ENCODE measurements at regions not wholly inside any gene's neighbourhood (a gene's known extent, or its start where the extent isn't known, plus 50 kb on each side); places are given as distances from the start of the nearest gene placed in this dataset.

GRCh38 chr16:52906281-52906680 is 146.4 kb downstream of the CHD9NB start:
- no peak for DNase-seq
- H3K4me1 ChIP-seq, result no peaks in the 10 kb centered on the region
- 50 to 65% methylated on average over 3 of the region's 3 CpGs for WGBS, 2 donors
- no peaks in the 10 kb centered on the region for H3K27me3 ChIP-seq
- H3K4me3 ChIP-seq (replicated peaks in 1 of 3), result no peak overlapping the region
- intact Hi-C loops (cut with DNase I), result no loop called here
- H3K36me3 ChIP-seq, result no peaks in the 10 kb centered on the region
- no peak overlapping the region for H3K27ac ChIP-seq
- H3K9me3 ChIP-seq, result no peaks in the 10 kb centered on the region
- TF ChIP-seq, protein P1, sequence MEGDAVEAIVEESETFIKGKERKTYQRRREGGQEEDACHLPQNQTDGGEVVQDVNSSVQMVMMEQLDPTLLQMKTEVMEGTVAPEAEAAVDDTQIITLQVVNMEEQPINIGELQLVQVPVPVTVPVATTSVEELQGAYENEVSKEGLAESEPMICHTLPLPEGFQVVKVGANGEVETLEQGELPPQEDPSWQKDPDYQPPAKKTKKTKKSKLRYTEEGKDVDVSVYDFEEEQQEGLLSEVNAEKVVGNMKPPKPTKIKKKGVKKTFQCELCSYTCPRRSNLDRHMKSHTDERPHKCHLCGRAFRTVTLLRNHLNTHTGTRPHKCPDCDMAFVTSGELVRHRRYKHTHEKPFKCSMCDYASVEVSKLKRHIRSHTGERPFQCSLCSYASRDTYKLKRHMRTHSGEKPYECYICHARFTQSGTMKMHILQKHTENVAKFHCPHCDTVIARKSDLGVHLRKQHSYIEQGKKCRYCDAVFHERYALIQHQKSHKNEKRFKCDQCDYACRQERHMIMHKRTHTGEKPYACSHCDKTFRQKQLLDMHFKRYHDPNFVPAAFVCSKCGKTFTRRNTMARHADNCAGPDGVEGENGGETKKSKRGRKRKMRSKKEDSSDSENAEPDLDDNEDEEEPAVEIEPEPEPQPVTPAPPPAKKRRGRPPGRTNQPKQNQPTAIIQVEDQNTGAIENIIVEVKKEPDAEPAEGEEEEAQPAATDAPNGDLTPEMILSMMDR (IDR thresholded peaks at IDR 0.05), result no peak

DNA sequence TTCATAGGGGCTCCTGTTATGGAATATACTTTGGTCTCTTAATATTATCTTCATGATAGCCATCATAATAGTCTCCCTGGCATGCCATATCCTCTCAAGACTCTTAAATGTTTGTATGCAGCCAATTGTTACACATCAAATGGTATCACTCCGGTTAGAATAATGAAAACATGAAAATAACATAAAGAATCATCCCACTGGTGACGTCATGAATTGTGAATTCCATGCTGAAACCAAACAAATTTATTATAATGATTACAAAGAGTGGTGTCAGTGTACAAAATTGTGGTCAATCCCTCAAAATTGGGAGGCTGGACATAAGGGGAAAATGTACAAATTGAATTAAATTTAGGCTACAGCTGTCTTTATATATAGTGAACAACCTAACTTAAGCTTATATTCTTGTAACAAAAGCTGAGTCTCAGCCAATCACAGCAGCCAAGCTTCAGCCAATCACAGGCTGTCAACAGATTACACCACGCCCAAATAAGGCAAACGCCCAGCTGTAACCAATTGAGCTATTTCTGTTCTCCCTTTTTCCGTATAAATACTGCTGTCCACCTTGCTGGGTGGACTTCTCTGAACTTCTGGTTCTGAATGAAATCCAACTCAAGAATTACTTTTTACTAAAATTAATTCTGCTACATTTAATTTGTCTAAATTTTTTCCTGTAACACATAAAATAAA is 156.1 kb downstream of the CHD9NB start:
- DNase-seq, result no peak
- Histone ChIP-seq H3K36me3 (no peaks in the 10 kb centered on the region), H3K4me3 (replicated peaks in 1 of 3) (no peak overlapping the region), H3K4me1 (no peaks in the 10 kb centered on the region), H3K27me3 (no peaks in the 10 kb centered on the region), H3K9me3 (no peaks in the 10 kb centered on the region), H3K27ac (no peak overlapping the region)
- TF ChIP-seq POLR2A (IDR thresholded peaks at IDR 0.05), result no peak
- TF ChIP-seq, protein P1 (IDR thresholded peaks at IDR 0.05), result no peak
- WGBS, 2 donors, result 86 to 88% methylated on average over 5 of the region's 5 CpGs
- intact Hi-C loops (cut with DNase I), result no loop called here

DNA sequence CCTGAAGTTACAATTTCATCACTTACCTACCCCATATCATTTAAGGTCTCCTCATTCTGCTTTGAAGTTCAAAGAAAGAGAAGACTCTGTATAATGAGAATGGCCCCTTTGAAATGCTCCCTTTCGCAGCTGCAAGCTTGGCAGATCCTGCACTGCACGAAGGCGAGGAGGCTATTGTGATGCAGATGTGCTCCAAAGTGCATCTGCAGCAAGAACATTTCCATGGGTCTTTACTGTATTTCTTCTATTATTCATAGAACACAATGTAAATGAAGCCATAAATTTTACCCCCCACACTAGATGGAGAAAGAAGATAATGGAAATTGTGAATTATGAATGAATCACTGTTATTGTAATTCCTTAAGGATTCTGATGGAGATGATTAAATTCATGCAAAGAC is 178.7 kb downstream of the CHD9NB start:
- DNase-seq, result no peak
- no peaks in the 10 kb centered on the region for H3K27me3 ChIP-seq
- intact Hi-C loops (cut with DNase I), result no loop called here
- H3K4me1 ChIP-seq, result no peaks in the 10 kb centered on the region
- H3K4me3 ChIP-seq (replicated peaks in 1 of 3), result no peak overlapping the region
- TF ChIP-seq, protein P1 (IDR thresholded peaks at IDR 0.05), result no peak
- no peak for TF ChIP-seq POLR2A (IDR thresholded peaks at IDR 0.05)
- H3K27ac ChIP-seq, result no peak overlapping the region
- H3K9me3 ChIP-seq, result no peaks in the 10 kb centered on the region
- H3K36me3 ChIP-seq, result no peaks in the 10 kb centered on the region
- WGBS, 2 donors, result 74% methylated on average over 3 of the region's 3 CpGs

- intact Hi-C loops (cut with DNase I), result no loop called here
- H3K4me3 ChIP-seq (replicated peaks in 1 of 3), result no peak overlapping the region
- TF ChIP-seq, protein P1 (IDR thresholded peaks at IDR 0.05), result no peak
- TF ChIP-seq POLR2A (IDR thresholded peaks at IDR 0.05), result no peak
- no peaks in the 10 kb centered on the region for H3K27me3 ChIP-seq
- H3K4me1 ChIP-seq, result no peaks in the 10 kb centered on the region
- H3K36me3 ChIP-seq, result no peaks in the 10 kb centered on the region
- no peaks in the 10 kb centered on the region for H3K9me3 ChIP-seq
- DNase-seq, result no peak
- 73 to 87% methylated on average over 7 of the region's 7 CpGs for WGBS, 2 donors
- H3K27ac ChIP-seq, result no peak overlapping the region
These were observed 180.0 kb downstream of the CHD9NB start for GRCh38 chr16:52872731-52873130.

GRCh38 chr16:52871481-52871880 is 181.2 kb downstream of the CHD9NB start:
- no peaks in the 10 kb centered on the region for H3K36me3 ChIP-seq
- H3K9me3 ChIP-seq, result no peaks in the 10 kb centered on the region
- H3K4me1 ChIP-seq, result no peaks in the 10 kb centered on the region
- no peak overlapping the region for H3K4me3 ChIP-seq (replicated peaks in 1 of 3)
- H3K27me3 ChIP-seq, result no peaks in the 10 kb centered on the region
- no peak for DNase-seq
- intact Hi-C loops (cut with DNase I), result no loop called here
- H3K27ac ChIP-seq, result no peak overlapping the region
- TF ChIP-seq, protein P1 (IDR thresholded peaks at IDR 0.05), result no peak
- TF ChIP-seq POLR2A (IDR thresholded peaks at IDR 0.05), result no peak
